ENCODE measurements at regions not wholly inside any gene's neighbourhood (a gene's known extent, or its start where the extent isn't known, plus 50 kb on each side); places are given as distances from the start of the nearest gene placed in this dataset.

DNA sequence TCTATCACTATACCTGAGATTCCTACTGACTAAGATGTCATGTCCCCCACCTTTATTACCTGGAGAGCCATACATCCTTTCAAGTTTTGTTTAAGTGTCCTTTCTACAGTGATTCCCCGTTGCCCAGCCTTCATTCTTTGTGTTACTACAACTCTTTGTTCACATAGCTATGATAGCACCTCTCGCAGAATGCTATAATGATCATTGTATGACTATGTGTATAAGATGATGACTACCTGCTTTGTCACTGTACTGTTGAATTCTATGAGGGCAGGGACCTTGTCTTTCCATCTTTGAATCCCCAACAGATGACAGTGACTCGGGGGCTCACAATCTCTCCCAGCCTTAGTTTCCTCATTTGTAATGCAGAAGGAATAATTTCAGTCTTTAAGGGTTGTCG is 361.2 kb downstream of the NPR3 start (continued):
- TF ChIP-seq, protein P1, sequence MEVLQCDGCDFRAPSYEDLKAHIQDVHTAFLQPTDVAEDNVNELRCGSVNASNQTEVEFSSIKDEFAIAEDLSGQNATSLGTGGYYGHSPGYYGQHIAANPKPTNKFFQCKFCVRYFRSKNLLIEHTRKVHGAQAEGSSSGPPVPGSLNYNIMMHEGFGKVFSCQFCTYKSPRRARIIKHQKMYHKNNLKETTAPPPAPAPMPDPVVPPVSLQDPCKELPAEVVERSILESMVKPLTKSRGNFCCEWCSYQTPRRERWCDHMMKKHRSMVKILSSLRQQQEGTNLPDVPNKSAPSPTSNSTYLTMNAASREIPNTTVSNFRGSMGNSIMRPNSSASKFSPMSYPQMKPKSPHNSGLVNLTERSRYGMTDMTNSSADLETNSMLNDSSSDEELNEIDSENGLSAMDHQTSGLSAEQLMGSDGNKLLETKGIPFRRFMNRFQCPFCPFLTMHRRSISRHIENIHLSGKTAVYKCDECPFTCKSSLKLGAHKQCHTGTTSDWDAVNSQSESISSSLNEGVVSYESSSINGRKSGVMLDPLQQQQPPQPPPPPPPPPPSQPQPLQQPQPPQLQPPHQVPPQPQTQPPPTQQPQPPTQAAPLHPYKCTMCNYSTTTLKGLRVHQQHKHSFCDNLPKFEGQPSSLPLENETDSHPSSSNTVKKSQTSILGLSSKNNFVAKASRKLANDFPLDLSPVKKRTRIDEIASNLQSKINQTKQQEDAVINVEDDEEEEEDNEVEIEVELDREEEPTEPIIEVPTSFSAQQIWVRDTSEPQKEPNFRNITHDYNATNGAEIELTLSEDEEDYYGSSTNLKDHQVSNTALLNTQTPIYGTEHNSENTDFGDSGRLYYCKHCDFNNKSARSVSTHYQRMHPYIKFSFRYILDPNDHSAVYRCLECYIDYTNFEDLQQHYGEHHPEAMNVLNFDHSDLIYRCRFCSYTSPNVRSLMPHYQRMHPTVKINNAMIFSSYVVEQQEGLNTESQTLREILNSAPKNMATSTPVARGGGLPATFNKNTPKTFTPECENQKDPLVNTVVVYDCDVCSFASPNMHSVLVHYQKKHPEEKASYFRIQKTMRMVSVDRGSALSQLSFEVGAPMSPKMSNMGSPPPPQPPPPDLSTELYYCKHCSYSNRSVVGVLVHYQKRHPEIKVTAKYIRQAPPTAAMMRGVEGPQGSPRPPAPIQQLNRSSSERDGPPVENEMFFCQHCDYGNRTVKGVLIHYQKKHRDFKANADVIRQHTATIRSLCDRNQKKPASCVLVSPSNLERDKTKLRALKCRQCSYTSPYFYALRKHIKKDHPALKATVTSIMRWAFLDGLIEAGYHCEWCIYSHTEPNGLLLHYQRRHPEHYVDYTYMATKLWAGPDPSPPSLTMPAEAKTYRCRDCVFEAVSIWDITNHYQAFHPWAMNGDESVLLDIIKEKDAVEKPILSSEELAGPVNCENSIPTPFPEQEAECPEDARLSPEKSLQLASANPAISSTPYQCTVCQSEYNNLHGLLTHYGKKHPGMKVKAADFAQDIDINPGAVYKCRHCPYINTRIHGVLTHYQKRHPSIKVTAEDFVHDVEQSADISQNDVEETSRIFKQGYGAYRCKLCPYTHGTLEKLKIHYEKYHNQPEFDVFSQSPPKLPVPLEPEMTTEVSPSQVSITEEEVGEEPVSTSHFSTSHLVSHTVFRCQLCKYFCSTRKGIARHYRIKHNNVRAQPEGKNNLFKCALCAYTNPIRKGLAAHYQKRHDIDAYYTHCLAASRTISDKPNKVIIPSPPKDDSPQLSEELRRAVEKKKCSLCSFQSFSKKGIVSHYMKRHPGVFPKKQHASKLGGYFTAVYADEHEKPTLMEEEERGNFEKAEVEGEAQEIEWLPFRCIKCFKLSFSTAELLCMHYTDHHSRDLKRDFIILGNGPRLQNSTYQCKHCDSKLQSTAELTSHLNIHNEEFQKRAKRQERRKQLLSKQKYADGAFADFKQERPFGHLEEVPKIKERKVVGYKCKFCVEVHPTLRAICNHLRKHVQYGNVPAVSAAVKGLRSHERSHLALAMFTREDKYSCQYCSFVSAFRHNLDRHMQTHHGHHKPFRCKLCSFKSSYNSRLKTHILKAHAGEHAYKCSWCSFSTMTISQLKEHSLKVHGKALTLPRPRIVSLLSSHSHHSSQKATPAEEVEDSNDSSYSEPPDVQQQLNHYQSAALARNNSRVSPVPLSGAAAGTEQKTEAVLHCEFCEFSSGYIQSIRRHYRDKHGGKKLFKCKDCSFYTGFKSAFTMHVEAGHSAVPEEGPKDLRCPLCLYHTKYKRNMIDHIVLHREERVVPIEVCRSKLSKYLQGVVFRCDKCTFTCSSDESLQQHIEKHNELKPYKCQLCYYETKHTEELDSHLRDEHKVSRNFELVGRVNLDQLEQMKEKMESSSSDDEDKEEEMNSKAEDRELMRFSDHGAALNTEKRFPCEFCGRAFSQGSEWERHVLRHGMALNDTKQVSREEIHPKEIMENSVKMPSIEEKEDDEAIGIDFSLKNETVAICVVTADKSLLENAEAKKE (CRISPR knock-in tag; IDR thresholded peaks at IDR 0.05), result no peak
- TF ChIP-seq JUNB (IDR thresholded peaks at IDR 0.05; ENCODE audit: unreplicated experiment), result no peak
- TF ChIP-seq, protein P2, sequence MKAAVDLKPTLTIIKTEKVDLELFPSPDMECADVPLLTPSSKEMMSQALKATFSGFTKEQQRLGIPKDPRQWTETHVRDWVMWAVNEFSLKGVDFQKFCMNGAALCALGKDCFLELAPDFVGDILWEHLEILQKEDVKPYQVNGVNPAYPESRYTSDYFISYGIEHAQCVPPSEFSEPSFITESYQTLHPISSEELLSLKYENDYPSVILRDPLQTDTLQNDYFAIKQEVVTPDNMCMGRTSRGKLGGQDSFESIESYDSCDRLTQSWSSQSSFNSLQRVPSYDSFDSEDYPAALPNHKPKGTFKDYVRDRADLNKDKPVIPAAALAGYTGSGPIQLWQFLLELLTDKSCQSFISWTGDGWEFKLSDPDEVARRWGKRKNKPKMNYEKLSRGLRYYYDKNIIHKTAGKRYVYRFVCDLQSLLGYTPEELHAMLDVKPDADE (IDR thresholded peaks at IDR 0.05), result no peak
- TF ChIP-seq POLR2AphosphoS5 (IDR thresholded peaks at IDR 0.05; ENCODE audit: low read depth), result no peak

DNA sequence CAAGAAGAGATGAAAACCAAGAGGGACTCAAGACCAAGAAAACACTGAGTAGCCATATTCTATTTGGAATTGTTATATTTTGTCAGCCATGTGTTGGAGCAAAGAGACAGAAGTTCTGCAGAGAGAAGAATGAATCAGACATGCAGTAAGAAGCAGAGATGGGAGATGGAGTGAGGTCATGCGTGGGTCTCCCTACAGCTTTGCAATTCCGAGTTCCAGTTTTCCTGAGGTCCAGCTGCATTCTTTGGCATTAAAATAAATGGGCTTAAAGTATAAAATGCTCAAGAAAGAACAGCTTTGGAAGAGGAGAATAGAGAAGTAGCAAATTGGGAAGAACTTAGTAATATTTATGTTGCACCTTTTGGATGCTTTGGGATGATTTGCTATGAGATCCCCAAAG is 361.6 kb downstream of the NPR3 start:
- no peak for DNase-seq (ENCODE audit: low spot score)
- H3K4me2 ChIP-seq, result no peak overlapping the region

More for the DNA sequence above, 361.6 kb downstream of the NPR3 start:
- no peak overlapping the region for H2AFZ ChIP-seq
- H3K27ac ChIP-seq (ENCODE audit: low read depth), result no peak overlapping the region
- H3K79me2 ChIP-seq (replicated peaks; ENCODE audit: insufficient read depth), result no peaks in the 10 kb centered on the region
- H3K4me1 ChIP-seq (ENCODE audit: insufficient read depth), result no peaks in the 10 kb centered on the region
- H3K4me3 ChIP-seq, result no peak overlapping the region
- peaks cover 5% of the 10 kb centered on the region; the same call in 2 of the 3 replicates for H3K9me3 Mint-ChIP-seq
- H3K27ac Mint-ChIP-seq, result no peak overlapping the region
- 0 out of 3 replicates have a peak, but pooled peaks cover 4% of the 10 kb centered on the region for H3K4me1 Mint-ChIP-seq
- H3K27me3 Mint-ChIP-seq (ENCODE audit: insufficient read depth, low read depth, poor library complexity), result no peaks in the 10 kb centered on the region
- ATAC-seq, result no peak
- no peaks in the 10 kb centered on the region for H3K36me3 ChIP-seq (ENCODE audit: insufficient read depth)
- H4K20me1 ChIP-seq (replicated peaks; ENCODE audit: insufficient read depth), result no peaks in the 10 kb centered on the region
- H3F3A ChIP-seq (replicated peaks; ENCODE audit: low read depth), result no peaks in the 10 kb centered on the region
- H3K9me2 ChIP-seq (ENCODE audit: insufficient read depth), result no peaks in the 10 kb centered on the region
- H3K4me3 Mint-ChIP-seq, result no peak overlapping the region
- H3K36me3 Mint-ChIP-seq (ENCODE audit: low read depth), result no peaks in the 10 kb centered on the region; the same call in 2 of the 3 replicates
- TF ChIP-seq, protein P2 (IDR thresholded peaks at IDR 0.05), result no peak
- H3K27me3 ChIP-seq (ENCODE audit: insufficient read depth), result no peaks in the 10 kb centered on the region

Measured in GM23338 (cell line).